GM13977 (cell line): ENCODE measurements at regions not wholly inside any gene's neighbourhood (a gene's known extent, or its start where the extent isn't known, plus 50 kb on each side); places are given as distances from the start of the nearest gene placed in this dataset.

Experiments
- DNase-seq: peaks from one replicate; pipeline ENCODE4 v3.0.0; 2012; ENCODE audit warnings: low spot score
- in situ Hi-C: fragments of 300-500 bp; cut with MboI; formaldehyde crosslinking; loops from one replicate; pipeline ENCODE4 v1.12.0; 2022; ENCODE audit warnings: low sequenced_read_pairs, low pct_unique_long_range_greater_than_20kb, mixed read lengths, inconsistent platforms; ENCODE audit not compliant: unreplicated experiment
- TF ChIP-seq, protein P1 (sequence below): IDR thresholded peaks from 2 replicates; pipeline ENCODE4 v1.5.1; 2012; ENCODE audit warnings: mild to moderate bottlenecking, control low read depth; ENCODE audit not compliant: insufficient read depth; ENCODE audit errors: extremely low read depth, missing control alignments

DNA sequence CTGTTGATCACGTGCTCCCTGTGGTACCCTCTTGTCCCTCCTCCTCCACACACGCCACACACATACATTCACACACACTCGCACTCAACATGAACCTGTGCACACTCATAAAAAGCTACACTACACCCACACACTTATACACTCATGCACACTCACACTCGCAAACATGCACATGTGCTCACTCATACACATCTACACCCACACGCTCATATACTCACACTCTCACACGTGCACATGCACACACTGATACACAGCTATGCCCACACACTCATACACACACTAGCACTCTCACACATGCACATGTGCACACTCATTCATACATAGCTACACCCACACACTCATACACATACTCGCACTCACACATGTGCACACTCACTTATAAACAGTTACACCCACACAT, 113.6 kb downstream of the LRATD1 start:
- DNase-seq, result no peak
- in situ Hi-C loops, result no loop called here
- TF ChIP-seq, protein P1, sequence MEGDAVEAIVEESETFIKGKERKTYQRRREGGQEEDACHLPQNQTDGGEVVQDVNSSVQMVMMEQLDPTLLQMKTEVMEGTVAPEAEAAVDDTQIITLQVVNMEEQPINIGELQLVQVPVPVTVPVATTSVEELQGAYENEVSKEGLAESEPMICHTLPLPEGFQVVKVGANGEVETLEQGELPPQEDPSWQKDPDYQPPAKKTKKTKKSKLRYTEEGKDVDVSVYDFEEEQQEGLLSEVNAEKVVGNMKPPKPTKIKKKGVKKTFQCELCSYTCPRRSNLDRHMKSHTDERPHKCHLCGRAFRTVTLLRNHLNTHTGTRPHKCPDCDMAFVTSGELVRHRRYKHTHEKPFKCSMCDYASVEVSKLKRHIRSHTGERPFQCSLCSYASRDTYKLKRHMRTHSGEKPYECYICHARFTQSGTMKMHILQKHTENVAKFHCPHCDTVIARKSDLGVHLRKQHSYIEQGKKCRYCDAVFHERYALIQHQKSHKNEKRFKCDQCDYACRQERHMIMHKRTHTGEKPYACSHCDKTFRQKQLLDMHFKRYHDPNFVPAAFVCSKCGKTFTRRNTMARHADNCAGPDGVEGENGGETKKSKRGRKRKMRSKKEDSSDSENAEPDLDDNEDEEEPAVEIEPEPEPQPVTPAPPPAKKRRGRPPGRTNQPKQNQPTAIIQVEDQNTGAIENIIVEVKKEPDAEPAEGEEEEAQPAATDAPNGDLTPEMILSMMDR, result no peak

DNA sequence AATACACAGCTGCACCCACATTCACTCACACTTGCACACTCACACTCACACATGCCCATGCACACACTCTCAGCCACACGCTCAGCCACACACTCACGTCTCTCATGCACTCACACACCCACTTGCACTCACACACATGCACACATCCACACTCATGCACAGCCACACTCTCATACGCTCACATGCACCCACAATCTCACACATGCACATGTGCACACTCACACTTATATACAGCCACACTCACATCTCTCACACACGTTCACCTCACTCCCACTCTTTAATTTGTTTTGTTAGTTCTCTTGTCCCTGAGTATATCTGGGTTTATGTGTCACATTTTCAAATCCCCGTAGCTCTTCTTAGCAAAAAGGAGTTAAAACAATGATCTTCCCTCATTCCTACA, 114.9 kb downstream of the LRATD1 start:
- TF ChIP-seq, protein P1, result no peak
- in situ Hi-C loops, result no loop called here
- no peak for DNase-seq

DNA sequence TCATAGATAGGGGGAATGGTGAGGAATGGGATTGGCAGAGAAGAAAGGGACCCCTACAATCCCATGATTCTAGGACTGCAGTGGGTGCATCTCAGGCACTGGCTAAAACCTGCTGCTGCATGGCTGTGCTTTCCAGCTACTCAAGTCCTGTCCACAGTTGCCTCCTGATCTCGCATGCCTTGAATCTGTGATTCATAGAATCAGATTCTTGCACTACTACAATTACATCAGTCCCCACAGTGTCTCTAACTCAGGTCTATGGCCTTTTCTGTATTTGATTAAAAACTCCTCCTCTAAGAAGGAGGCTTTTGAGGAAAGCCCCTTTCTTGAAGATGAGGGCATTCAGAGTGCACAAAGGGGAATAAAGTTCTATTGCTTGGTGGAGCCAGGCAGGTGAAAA, 117.4 kb downstream of the LRATD1 start:
- no peak for DNase-seq
- in situ Hi-C loops, result no loop called here

DNA sequence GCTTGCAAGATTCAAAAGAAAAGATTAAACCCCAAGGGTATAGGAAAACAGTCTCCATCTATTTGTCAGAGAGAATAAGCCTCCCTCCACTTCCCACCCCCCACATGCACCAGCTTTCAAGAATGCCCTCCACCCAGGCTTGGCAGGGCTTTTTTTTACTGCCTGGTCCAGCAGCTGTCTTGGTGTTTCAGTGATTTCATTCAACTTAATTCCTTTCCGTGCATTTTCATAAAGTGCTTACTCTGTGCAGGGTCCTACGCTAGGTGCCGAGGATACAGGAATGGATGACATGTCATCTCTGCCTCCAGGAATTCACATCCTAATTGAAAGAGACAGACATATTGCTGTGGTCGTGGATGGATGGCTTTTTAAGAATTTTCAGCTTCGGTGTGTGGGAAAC, 117.9 kb downstream of the LRATD1 start:
- TF ChIP-seq, protein P1, result no peak
- in situ Hi-C loops, result no loop called here
- DNase-seq, result no peak

More for the DNA sequence above, 117.4 kb downstream of the LRATD1 start:
- TF ChIP-seq, protein P1, result no peak

DNA sequence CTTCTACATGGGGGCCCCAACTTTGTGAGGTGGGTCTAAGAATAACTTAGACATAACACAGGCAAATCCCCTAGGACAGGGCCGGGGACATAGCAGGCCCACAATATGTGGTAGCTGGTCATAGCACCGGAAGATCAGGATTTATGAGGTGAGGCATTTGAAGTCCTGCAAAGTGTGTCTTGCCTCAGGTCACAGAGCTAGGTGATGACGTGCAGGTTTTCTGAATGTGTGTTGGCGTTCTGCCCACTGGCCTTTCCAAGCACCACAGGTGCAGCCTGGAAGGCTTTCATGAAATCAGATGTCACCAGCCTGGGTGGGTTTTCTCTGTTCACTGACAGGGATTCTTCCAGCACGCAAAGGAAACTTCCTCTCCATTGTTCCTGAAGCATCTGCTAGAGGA, 119.1 kb downstream of the LRATD1 start:
- DNase-seq, result no peak

DNA sequence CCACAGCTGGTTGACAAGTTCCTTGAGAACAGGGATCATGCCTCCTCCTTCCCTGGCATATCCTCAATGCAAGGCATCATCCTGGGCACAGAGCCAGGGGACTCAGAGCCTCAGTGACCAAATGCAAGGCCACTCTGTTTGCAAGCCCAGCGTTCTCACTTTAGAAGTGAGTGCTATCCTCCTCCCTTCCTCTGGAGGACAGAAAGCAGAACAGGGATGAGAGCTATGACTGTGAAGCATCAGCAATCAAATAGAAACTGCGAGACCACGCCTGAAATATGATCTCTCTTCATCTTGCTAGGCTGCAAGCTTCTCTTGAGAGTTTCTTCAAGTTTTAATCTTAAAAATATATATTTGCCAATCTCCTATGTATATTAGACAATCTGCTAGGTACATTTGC, 119.8 kb downstream of the LRATD1 start:
- in situ Hi-C loops, result no loop called here
- no peak for DNase-seq
- TF ChIP-seq, protein P1, result no peak

More for the DNA sequence above, 119.1 kb downstream of the LRATD1 start:
- in situ Hi-C loops, result no loop called here
- TF ChIP-seq, protein P1, result no peak

DNA sequence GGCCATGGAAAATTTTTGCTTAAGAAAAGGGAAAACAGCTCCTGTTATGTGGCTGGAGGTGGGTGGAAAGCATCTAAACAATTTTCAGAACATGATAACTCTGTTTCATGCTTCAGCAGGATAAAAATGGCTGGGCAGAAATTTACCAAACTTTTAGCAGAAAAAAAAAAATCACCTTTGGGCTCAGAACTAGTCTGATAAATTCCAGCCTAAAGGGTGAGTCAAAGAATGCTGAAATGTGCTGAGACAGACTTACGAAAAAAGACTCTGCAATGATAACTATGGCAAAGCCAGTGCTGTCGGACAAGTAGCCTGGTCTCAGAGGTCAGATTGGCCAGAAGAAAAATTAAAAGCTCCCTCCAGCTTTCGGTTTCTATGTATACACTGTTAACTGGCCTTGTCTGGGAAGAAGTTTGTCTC, 123.6 kb downstream of the LRATD1 start:
- in situ Hi-C loops, result no loop called here
- TF ChIP-seq, protein P1, result no peak
- no peak for DNase-seq
